ENCODE measurements at regions not wholly inside any gene's neighbourhood (a gene's known extent, or its start where the extent isn't known, plus 50 kb on each side); places are given as distances from the start of the nearest gene placed in this dataset.
A peak's percentile ranks its signal among the peaks of the same experiment; 100 is the strongest.

DNA sequence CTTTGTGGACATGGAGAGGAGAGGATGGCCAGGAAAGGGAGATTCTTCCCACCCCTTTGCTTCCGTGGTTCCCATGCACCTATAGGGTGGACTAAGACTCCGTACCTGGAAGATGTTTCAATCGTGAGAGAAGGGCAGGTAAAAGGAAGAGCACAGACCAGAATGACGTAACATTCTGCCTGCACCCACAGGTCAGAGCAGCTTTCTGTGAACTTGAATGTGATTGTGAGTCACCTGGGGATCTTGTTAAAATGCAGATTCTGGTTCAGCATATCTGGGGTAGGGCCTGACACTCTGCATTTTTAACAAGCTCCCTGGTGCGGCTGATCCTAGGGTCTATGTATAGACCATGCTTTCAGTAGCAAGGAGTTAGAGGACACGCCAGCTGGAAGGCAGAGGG, 164.1 kb upstream of the SGK1 start:
- Histone ChIP-seq H3K14ac (ENCODE audit: low read length) (no peak overlapping the region), H2BK15ac (ENCODE audit: low read length) (no peak overlapping the region), H3K9ac (ENCODE audit: low read depth, low read length, poor library complexity) (no peak overlapping the region), H2BK5ac (ENCODE audit: low read length) (no peak overlapping the region), H3K23ac (ENCODE audit: low read depth, low read length, poor library complexity) (no peak overlapping the region), H3K4ac (ENCODE audit: low read length) (no peak overlapping the region), H4K8ac (ENCODE audit: low read depth, low read length) (no peak overlapping the region), H3K4me3 (ENCODE audit: low read length in 2 of 2) (no peak overlapping the region), H3K27me3 (ENCODE audit: control insufficient read depth in 3 of 3, insufficient read depth in 3 of 3, low read depth in 1 of 3, low read length in 3 of 3) (no peaks in the 10 kb centered on the region), H3K4me1 (ENCODE audit: control insufficient read depth in 2 of 2, insufficient read depth in 1 of 2, low read depth in 1 of 2, low read length in 2 of 2) (peaks cover 3 to 6% of the 10 kb centered on the region in 2 donors), H3K79me1 (ENCODE audit: low read depth, low read length) (no peaks in the 10 kb centered on the region), H3K4me2 (ENCODE audit: insufficient read depth, low read length, poor library complexity, severe bottlenecking) (no peak overlapping the region), H3K18ac (ENCODE audit: low read length) (no peak overlapping the region), H2BK120ac (ENCODE audit: low read depth, low read length) (no peak overlapping the region), H3K36me3 (replicated peaks in 1 of 2; ENCODE audit: control insufficient read depth in 2 of 2, insufficient read depth in 2 of 2, low read length in 2 of 2) (no peaks in the 10 kb centered on the region), H2AK5ac (ENCODE audit: low read depth, low read length) (no peak overlapping the region), H3K9me3 (replicated peaks in 1 of 2; ENCODE audit: control insufficient read depth in 2 of 2, insufficient read depth in 1 of 2, low read depth in 1 of 2, low read length in 2 of 2) (no peaks in the 10 kb centered on the region), H2AFZ (ENCODE audit: low read length) (no peak overlapping the region), H2BK12ac (ENCODE audit: low read length) (no peak overlapping the region), H3K27ac (replicated peaks; ENCODE audit: low read length) (no peak overlapping the region), H4K91ac (ENCODE audit: low read depth, low read length, poor library complexity) (no peak overlapping the region)
- no CpG with 5 or more reads among the region's 6 CpGs for WGBS, 2 donors (ENCODE audit: extremely low coverage in 2 of 2, insufficient read length in 2 of 2, insufficient replicate concordance in 1 of 2)
- no peak for DNase-seq (ENCODE audit: low spot score)

DNA sequence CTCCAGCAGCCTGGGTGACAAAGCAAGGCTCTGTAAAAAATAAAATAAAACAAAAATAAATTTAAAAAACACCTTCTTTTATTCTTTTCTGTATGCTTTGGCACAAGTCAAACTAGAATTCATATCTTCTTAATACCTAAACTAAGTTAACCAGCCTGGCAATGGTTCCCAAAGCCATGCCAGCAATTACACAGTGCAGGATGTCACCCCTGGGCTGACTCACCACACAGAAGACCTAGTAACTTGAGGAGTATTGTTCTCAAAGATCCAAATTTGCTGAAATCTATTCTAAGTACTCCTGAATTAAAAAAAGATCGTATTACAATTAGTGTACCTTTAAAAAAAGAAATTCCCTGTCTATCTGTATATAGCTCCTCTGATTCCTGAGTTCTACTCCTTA, 162.7 kb upstream of the SGK1 start:
- no peak overlapping the region for H2BK120ac ChIP-seq (ENCODE audit: low read depth, low read length)
- H2BK5ac ChIP-seq (ENCODE audit: low read length) = no peak overlapping the region
- H3K79me1 ChIP-seq (ENCODE audit: low read depth, low read length) = no peaks in the 10 kb centered on the region
- no peak overlapping the region for H4K8ac ChIP-seq (ENCODE audit: low read depth, low read length)
- H3K18ac ChIP-seq (ENCODE audit: low read length) = no peak overlapping the region
- H2BK15ac ChIP-seq (ENCODE audit: low read length) = no peak overlapping the region
- H3K4me1 ChIP-seq (ENCODE audit: control insufficient read depth in 2 of 2, insufficient read depth in 1 of 2, low read depth in 1 of 2, low read length in 2 of 2) = peaks cover 3 to 6% of the 10 kb centered on the region in 2 donors
- no peak overlapping the region for H3K4me2 ChIP-seq (ENCODE audit: insufficient read depth, low read length, poor library complexity, severe bottlenecking)
- H3K4me3 ChIP-seq (ENCODE audit: low read length in 2 of 2) = no peak overlapping the region
- H3K9me3 ChIP-seq (replicated peaks in 1 of 2; ENCODE audit: control insufficient read depth in 2 of 2, insufficient read depth in 1 of 2, low read depth in 1 of 2, low read length in 2 of 2) = no peaks in the 10 kb centered on the region
- H3K27ac ChIP-seq (replicated peaks; ENCODE audit: low read length) = no peak overlapping the region
- H3K4ac ChIP-seq (ENCODE audit: low read length) = no peak overlapping the region
- H3K14ac ChIP-seq (ENCODE audit: low read length) = no peak overlapping the region
- H3K23ac ChIP-seq (ENCODE audit: low read depth, low read length, poor library complexity) = no peak overlapping the region
- WGBS, 2 donors (ENCODE audit: extremely low coverage in 2 of 2, insufficient read length in 2 of 2, insufficient replicate concordance in 1 of 2) = no CpG with 5 or more reads among the region's 1 CpG
- no peak overlapping the region for H2BK12ac ChIP-seq (ENCODE audit: low read length)
- no peak overlapping the region for H4K91ac ChIP-seq (ENCODE audit: low read depth, low read length, poor library complexity)
- no peak for DNase-seq (ENCODE audit: low spot score)
- no peak overlapping the region for H3K9ac ChIP-seq (ENCODE audit: low read depth, low read length, poor library complexity)
- H2AFZ ChIP-seq (ENCODE audit: low read length) = no peak overlapping the region
- H3K36me3 ChIP-seq (replicated peaks in 1 of 2; ENCODE audit: control insufficient read depth in 2 of 2, insufficient read depth in 2 of 2, low read length in 2 of 2) = no peaks in the 10 kb centered on the region
- no peaks in the 10 kb centered on the region for H3K27me3 ChIP-seq (ENCODE audit: control insufficient read depth in 3 of 3, insufficient read depth in 3 of 3, low read depth in 1 of 3, low read length in 3 of 3)
- no peak overlapping the region for H2AK5ac ChIP-seq (ENCODE audit: low read depth, low read length)

DNA sequence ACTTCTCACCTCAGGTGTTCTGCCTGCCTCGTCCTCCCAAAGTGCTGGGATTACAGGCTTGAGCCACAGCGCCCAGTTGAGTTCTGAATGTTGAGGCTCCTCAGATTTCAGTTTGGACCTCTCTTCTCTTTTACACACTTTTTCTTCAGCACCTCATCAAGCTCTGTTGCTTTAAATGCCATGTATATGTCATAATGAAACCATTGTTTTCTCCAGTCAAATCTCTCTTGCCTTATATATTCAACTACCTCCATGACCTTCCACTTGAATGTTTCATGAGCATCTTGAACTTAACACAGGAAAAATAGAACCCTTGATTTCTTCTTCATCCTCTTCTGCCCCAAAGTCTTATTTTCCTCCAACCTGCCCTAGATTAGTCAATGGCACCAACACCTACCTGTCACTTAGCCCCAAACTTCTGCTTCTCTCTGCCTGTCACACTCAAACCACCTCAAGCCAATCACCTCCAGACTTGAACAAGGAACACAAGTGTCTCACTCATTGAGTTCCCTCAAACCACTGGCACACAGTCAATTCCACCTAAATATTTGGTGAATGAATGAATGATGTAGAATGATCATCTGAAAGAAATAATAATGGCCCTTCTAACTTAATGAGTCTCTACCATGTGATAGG, 161.0 kb upstream of the SGK1 start:
- no peak overlapping the region for H3K23ac ChIP-seq (ENCODE audit: low read depth, low read length, poor library complexity)
- H3K9me3 ChIP-seq (replicated peaks in 1 of 2; ENCODE audit: control insufficient read depth in 2 of 2, insufficient read depth in 1 of 2, low read depth in 1 of 2, low read length in 2 of 2) = no peaks in the 10 kb centered on the region
- no peak overlapping the region for H3K18ac ChIP-seq (ENCODE audit: low read length)
- no peak overlapping the region for H3K9ac ChIP-seq (ENCODE audit: low read depth, low read length, poor library complexity)
- no peak overlapping the region for H2BK120ac ChIP-seq (ENCODE audit: low read depth, low read length)
- H3K4me2 ChIP-seq (ENCODE audit: insufficient read depth, low read length, poor library complexity, severe bottlenecking) = no peak overlapping the region
- no peak overlapping the region for H4K91ac ChIP-seq (ENCODE audit: low read depth, low read length, poor library complexity)
- no peaks in the 10 kb centered on the region for H3K36me3 ChIP-seq (replicated peaks in 1 of 2; ENCODE audit: control insufficient read depth in 2 of 2, insufficient read depth in 2 of 2, low read length in 2 of 2)
- H2AK5ac ChIP-seq (ENCODE audit: low read depth, low read length) = no peak overlapping the region
- no peak for DNase-seq (ENCODE audit: low spot score)
- H3K4me1 ChIP-seq (ENCODE audit: control insufficient read depth in 2 of 2, insufficient read depth in 1 of 2, low read depth in 1 of 2, low read length in 2 of 2) = peaks cover 6 to 8% of the 10 kb centered on the region in 2 donors
- no peak overlapping the region for H2BK15ac ChIP-seq (ENCODE audit: low read length)
- no peak overlapping the region for H4K8ac ChIP-seq (ENCODE audit: low read depth, low read length)
- no peak overlapping the region for H2BK5ac ChIP-seq (ENCODE audit: low read length)
- no peak overlapping the region for H2BK12ac ChIP-seq (ENCODE audit: low read length)
- H3K27ac ChIP-seq (replicated peaks; ENCODE audit: low read length) = no peak overlapping the region
- no peaks in the 10 kb centered on the region for H3K79me1 ChIP-seq (ENCODE audit: low read depth, low read length)
- WGBS, 2 donors (ENCODE audit: extremely low coverage in 2 of 2, insufficient read length in 2 of 2, insufficient replicate concordance in 1 of 2) = no CpG with 5 or more reads among the region's 2 CpGs
- H3K4ac ChIP-seq (ENCODE audit: low read length) = no peak overlapping the region
- H2AFZ ChIP-seq (ENCODE audit: low read length) = no peak overlapping the region
- H3K14ac ChIP-seq (ENCODE audit: low read length) = no peak overlapping the region
- no peaks in the 10 kb centered on the region for H3K27me3 ChIP-seq (ENCODE audit: control insufficient read depth in 3 of 3, insufficient read depth in 3 of 3, low read depth in 1 of 3, low read length in 3 of 3)
- no peak overlapping the region for H3K4me3 ChIP-seq (ENCODE audit: low read length in 2 of 2)

DNA sequence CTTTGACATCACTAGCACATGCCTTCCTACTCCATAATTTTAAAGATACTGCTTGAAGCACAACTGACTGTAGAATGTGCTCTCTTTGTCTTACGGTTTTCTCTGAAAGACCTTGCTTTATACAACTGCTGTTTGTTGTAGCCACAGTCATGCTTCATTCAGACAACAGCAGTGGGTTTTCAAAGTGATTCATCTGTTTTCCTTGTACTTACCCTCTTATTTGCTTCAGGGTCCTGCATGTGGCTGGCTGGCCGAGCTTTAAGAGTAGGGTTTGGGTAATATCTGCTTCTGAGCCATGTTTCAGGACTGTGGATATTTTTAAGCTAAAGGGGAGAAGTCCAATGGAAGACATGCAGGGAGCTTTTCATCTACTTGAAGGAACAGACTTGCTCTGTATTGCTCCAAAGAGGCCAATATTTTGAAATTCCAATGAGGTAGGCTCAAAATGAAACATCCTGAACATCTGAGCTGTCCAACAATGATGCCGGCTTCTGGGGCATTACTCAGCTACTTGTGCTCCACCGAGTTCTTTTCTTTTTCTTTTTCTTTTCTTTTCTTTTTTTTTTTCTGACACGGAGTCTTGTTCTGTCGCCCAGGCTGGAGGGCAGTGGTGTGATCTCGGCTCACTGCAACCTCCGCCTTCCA, 160.2 kb upstream of the SGK1 start:
- H2BK15ac ChIP-seq (ENCODE audit: low read length) = no peak overlapping the region
- no peak overlapping the region for H3K4me2 ChIP-seq (ENCODE audit: insufficient read depth, low read length, poor library complexity, severe bottlenecking)
- H3K4me3 ChIP-seq (ENCODE audit: low read length in 2 of 2) = no peak overlapping the region
- peaks cover 6 to 8% of the 10 kb centered on the region in 2 donors for H3K4me1 ChIP-seq (ENCODE audit: control insufficient read depth in 2 of 2, insufficient read depth in 1 of 2, low read depth in 1 of 2, low read length in 2 of 2)
- H2BK5ac ChIP-seq (ENCODE audit: low read length) = no peak overlapping the region
- no peak overlapping the region for H2BK120ac ChIP-seq (ENCODE audit: low read depth, low read length)
- no peak overlapping the region for H4K91ac ChIP-seq (ENCODE audit: low read depth, low read length, poor library complexity)
- H3K4ac ChIP-seq (ENCODE audit: low read length) = no peak overlapping the region
- no peak overlapping the region for H3K27ac ChIP-seq (replicated peaks; ENCODE audit: low read length)
- no peak overlapping the region for H2AK5ac ChIP-seq (ENCODE audit: low read depth, low read length)
- no peaks in the 10 kb centered on the region for H3K36me3 ChIP-seq (replicated peaks in 1 of 2; ENCODE audit: control insufficient read depth in 2 of 2, insufficient read depth in 2 of 2, low read length in 2 of 2)
- no peak overlapping the region for H3K23ac ChIP-seq (ENCODE audit: low read depth, low read length, poor library complexity)
- H2BK12ac ChIP-seq (ENCODE audit: low read length) = no peak overlapping the region
- H3K9me3 ChIP-seq (replicated peaks in 1 of 2; ENCODE audit: control insufficient read depth in 2 of 2, insufficient read depth in 1 of 2, low read depth in 1 of 2, low read length in 2 of 2) = no peaks in the 10 kb centered on the region
- H2AFZ ChIP-seq (ENCODE audit: low read length) = peak overlapping the region; percentile 31
- no peak overlapping the region for H3K18ac ChIP-seq (ENCODE audit: low read length)
- WGBS, 2 donors (ENCODE audit: extremely low coverage in 2 of 2, insufficient read length in 2 of 2, insufficient replicate concordance in 1 of 2) = no CpG with 5 or more reads among the region's 8 CpGs
- no peak overlapping the region for H3K14ac ChIP-seq (ENCODE audit: low read length)
- H4K8ac ChIP-seq (ENCODE audit: low read depth, low read length) = no peak overlapping the region
- DNase-seq (ENCODE audit: low spot score) = no peak
- no peak overlapping the region for H3K9ac ChIP-seq (ENCODE audit: low read depth, low read length, poor library complexity)
- no peaks in the 10 kb centered on the region for H3K27me3 ChIP-seq (ENCODE audit: control insufficient read depth in 3 of 3, insufficient read depth in 3 of 3, low read depth in 1 of 3, low read length in 3 of 3)
- no peaks in the 10 kb centered on the region for H3K79me1 ChIP-seq (ENCODE audit: low read depth, low read length)

Data from neuronal stem cell (in vitro differentiated cells).